Loucy (cell line): ENCODE measurements at regions not wholly inside any gene's neighbourhood (a gene's known extent, or its start where the extent isn't known, plus 50 kb on each side); places are given as distances from the start of the nearest gene placed in this dataset.
A peak's percentile ranks its signal among the peaks of the same experiment; 100 is the strongest.

Source experiments
- H2AFZ ChIP-seq: fragments of 200-600 bp; sonication (generic); 2 replicates; pipeline ENCODE4 v1.6.0; 2016; ENCODE audit warnings: antibody characterized with exemption, mild to moderate bottlenecking, low read length, moderate library complexity
- H3F3A ChIP-seq: fragments of 200-600 bp; 2 replicates; pipeline ENCODE4 v1.6.0; 2016; ENCODE audit warnings: antibody characterized with exemption, low read depth, mild to moderate bottlenecking
- H3K27me3 ChIP-seq: fragments of 200-600 bp; sonication (generic); 2 replicates; pipeline ENCODE4 v1.6.1; 2014; ENCODE audit warnings: low read length, mild to moderate bottlenecking; ENCODE audit not compliant: insufficient read depth, poor library complexity, severe bottlenecking
- H3K36me3 ChIP-seq: fragments of 200-600 bp; sonication (generic); 2 replicates; pipeline ENCODE4 v1.6.1; 2016; ENCODE audit warnings: low read length; ENCODE audit not compliant: insufficient read depth
- H3K4me1 ChIP-seq: fragments of 200-600 bp; sonication (generic); 2 replicates; pipeline ENCODE4 v1.5.1; 2014; ENCODE audit warnings: low read length, mild to moderate bottlenecking; ENCODE audit not compliant: insufficient read depth, poor library complexity, severe bottlenecking
- H3K4me2 ChIP-seq: fragments of 200-600 bp; sonication (generic); 2 replicates; pipeline ENCODE4 v1.6.0; 2014; ENCODE audit warnings: antibody characterized with exemption, low read length, low read depth, mild to moderate bottlenecking; ENCODE audit not compliant: poor library complexity, severe bottlenecking
- H3K4me3 ChIP-seq: fragments of 200-600 bp; sonication (generic); 2 replicates; pipeline ENCODE4 v1.5.1; 2014; ENCODE audit warnings: low read length, mild to moderate bottlenecking, mixed read lengths; ENCODE audit not compliant: poor library complexity, severe bottlenecking
- H3K79me2 ChIP-seq: fragments of 200-600 bp; sonication (generic); 2 replicates; pipeline ENCODE4 v1.6.1; 2014; ENCODE audit warnings: low read length; ENCODE audit not compliant: insufficient read depth
- H3K9ac ChIP-seq: fragments of 200-600 bp; sonication (generic); 2 replicates; pipeline ENCODE4 v1.6.0; 2014; ENCODE audit warnings: mild to moderate bottlenecking, low read depth, low read length, moderate library complexity; ENCODE audit not compliant: poor library complexity, severe bottlenecking
- H3K9me2 ChIP-seq: fragments of 200-600 bp; sonication (generic); replicated peaks from 2 replicates; pipeline ENCODE4 v1.6.1; 2016; ENCODE audit warnings: low read depth, low read length, mixed read lengths
- H3K9me3 ChIP-seq: fragments of 200-600 bp; sonication (generic); 2 replicates; pipeline ENCODE4 v1.6.1; 2014; ENCODE audit warnings: mild to moderate bottlenecking, antibody characterized with exemption, low read length, low read depth; ENCODE audit not compliant: insufficient read depth
- H4K20me1 ChIP-seq: fragments of 200-600 bp; sonication (generic); 2 replicates; pipeline ENCODE4 v1.6.0; 2014; ENCODE audit warnings: antibody characterized with exemption, low read length, mild to moderate bottlenecking; ENCODE audit not compliant: insufficient read depth, poor library complexity, severe bottlenecking
- EZH2phosphoT487 ChIP-seq: fragments of 200-600 bp; IDR thresholded peaks from 2 replicates; pipeline ENCODE4 v1.6.1; 2018; ENCODE audit warnings: antibody characterized with exemption, mild to moderate bottlenecking, moderate library complexity, borderline replicate concordance
- TF ChIP-seq, protein P1 (sequence below): fragments of 200-600 bp; sonication (generic); conservative IDR thresholded peaks from 2 replicates; pipeline ENCODE4 v1.5.1; 2014; ENCODE audit warnings: mild to moderate bottlenecking, antibody characterized with exemption, low read length

DNA sequence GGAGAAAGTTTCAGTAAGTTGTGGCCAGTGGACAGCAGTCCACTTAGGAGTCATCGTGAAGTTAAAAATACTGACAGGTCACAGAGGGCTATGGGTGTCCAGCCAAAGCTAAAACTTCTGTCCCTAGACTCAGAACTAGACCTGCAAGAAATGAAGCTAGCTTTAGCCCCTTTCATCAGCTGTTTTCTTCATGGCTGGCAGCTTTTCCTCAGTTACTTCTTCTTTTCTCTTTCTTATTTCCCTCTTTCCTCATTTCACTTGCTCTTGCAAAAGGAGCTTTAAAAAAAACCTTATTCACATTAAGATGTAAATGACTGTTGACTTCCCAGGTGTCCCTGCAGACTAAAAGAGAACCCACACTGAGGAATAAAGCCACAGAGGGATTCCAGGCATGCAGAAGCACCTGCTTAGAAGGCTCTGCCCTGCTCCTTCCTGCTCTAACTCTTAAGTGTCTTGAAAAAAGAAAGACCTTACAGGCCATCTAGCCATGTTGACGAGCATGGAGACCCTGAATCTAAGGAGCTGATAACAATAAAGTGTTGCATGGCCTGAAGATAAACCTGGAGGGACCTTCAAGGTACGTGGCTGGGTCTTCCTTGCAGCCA lies 69.7 kb upstream of the CCND2 start:
- TF ChIP-seq, protein P1, sequence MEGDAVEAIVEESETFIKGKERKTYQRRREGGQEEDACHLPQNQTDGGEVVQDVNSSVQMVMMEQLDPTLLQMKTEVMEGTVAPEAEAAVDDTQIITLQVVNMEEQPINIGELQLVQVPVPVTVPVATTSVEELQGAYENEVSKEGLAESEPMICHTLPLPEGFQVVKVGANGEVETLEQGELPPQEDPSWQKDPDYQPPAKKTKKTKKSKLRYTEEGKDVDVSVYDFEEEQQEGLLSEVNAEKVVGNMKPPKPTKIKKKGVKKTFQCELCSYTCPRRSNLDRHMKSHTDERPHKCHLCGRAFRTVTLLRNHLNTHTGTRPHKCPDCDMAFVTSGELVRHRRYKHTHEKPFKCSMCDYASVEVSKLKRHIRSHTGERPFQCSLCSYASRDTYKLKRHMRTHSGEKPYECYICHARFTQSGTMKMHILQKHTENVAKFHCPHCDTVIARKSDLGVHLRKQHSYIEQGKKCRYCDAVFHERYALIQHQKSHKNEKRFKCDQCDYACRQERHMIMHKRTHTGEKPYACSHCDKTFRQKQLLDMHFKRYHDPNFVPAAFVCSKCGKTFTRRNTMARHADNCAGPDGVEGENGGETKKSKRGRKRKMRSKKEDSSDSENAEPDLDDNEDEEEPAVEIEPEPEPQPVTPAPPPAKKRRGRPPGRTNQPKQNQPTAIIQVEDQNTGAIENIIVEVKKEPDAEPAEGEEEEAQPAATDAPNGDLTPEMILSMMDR, result no peak
- no peak for TF ChIP-seq EZH2phosphoT487
- no peaks in the 10 kb centered on the region for H3K9me2 ChIP-seq
- H3K4me3 ChIP-seq, result no peak overlapping the region
- H4K20me1 ChIP-seq, result no peaks in the 10 kb centered on the region
- no peaks in the 10 kb centered on the region for H3F3A ChIP-seq
- H3K36me3 ChIP-seq, result no peaks in the 10 kb centered on the region
- H3K79me2 ChIP-seq, result no peaks in the 10 kb centered on the region
- no peak overlapping the region for H3K9ac ChIP-seq
- peaks cover 5% of the 10 kb centered on the region for H3K4me1 ChIP-seq
- no peaks in the 10 kb centered on the region for H3K27me3 ChIP-seq
- peak overlapping the region; percentile 31; the same call in 1 of the 2 replicates for H2AFZ ChIP-seq
- H3K9me3 ChIP-seq, result no peaks in the 10 kb centered on the region
- H3K4me2 ChIP-seq, result no peak overlapping the region

DNA sequence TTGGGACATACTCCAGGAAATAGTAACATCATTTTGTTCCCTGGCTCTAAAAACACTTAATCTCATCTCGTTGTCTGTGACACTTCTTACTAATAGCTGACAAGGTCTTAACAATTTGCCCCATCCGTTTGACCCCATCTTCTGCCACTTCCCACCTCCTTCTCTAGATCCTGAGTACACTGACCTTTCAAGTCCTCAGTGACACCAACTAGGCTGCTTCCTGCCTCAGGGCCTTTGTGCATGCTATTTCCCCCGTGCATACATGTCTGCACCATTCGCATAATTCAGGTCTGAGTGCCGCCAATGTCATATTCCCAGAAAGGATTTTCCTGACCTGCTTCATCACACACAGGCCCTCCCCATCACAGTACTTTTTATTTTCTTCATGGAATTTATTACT lies 70.6 kb upstream of the CCND2 start:
- Histone ChIP-seq H3K9me3 (no peaks in the 10 kb centered on the region), H3K9me2 (no peaks in the 10 kb centered on the region), H3K4me2 (no peak overlapping the region), H3K79me2 (no peaks in the 10 kb centered on the region), H4K20me1 (no peaks in the 10 kb centered on the region), H3K4me1 (peaks cover 5% of the 10 kb centered on the region), H3K9ac (no peak overlapping the region), H3F3A (no peaks in the 10 kb centered on the region), H3K27me3 (no peaks in the 10 kb centered on the region), H2AFZ (no peak overlapping the region), H3K36me3 (no peaks in the 10 kb centered on the region), H3K4me3 (no peak overlapping the region)
- no peak for TF ChIP-seq EZH2phosphoT487
- TF ChIP-seq, protein P1, result no peak

DNA sequence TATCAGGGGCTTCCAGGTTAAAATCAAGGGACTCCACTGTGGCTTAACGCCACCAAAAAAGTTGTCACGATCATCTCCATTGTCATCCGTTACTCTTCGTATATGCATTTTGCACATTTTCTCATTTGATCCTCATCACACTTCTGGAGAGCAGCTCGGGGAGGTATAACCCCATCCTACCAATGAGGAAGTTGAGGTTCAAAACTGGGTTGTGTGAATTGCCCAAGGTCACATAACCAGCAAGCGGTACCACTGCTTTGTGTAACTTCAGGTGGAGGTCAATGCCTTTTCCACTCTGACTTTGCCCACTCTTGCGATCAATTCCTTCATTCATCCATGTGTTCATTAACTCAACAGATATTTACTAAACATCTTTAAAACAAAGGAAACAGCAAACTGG lies 71.1 kb upstream of the CCND2 start:
- Histone ChIP-seq H3K9ac (no peak overlapping the region), H3K36me3 (no peaks in the 10 kb centered on the region), H3K9me3 (no peaks in the 10 kb centered on the region), H3K27me3 (no peaks in the 10 kb centered on the region), H4K20me1 (no peaks in the 10 kb centered on the region), H3K4me3 (no peak overlapping the region), H3F3A (no peaks in the 10 kb centered on the region), H3K4me1 (peaks cover 5% of the 10 kb centered on the region), H2AFZ (no peak overlapping the region), H3K9me2 (no peaks in the 10 kb centered on the region), H3K79me2 (no peaks in the 10 kb centered on the region), H3K4me2 (no peak overlapping the region)
- TF ChIP-seq EZH2phosphoT487, result no peak
- TF ChIP-seq, protein P1, result no peak
